Gastrocnemius medialis (tissue), 4 donors: ENCODE measurements at regions not wholly inside any gene's neighbourhood (a gene's known extent, or its start where the extent isn't known, plus 50 kb on each side); places are given as distances from the start of the nearest gene placed in this dataset.

Experiments
- ATAC-seq, 2 donors: fragments of 150-250 bp; one replicate each; pipeline ENCODE4 v1.9.1; 2016
- DNase-seq, 2 donors: peaks; one replicate each; pipeline ENCODE4 v3.0.0-alpha.2; 2019
- H3K27ac ChIP-seq, 4 donors: fragments of 200-600 bp; sonication (generic); 1 replicate in 1 of 4; 2 replicates in 3 of 4; pipeline ENCODE4 v1.5.1; 2016 to 2018; ENCODE audit warnings: mild to moderate bottlenecking in 2 of 4, moderate library complexity in 1 of 4
- H3K27me3 ChIP-seq, 3 donors: fragments of 200-600 bp; sonication (generic) in 2 of 3; 1 replicate in 1 of 3; 2 replicates in 2 of 3; pipeline versions ENCODE4 v1.5.1 to v1.6.0; 2016 to 2019; ENCODE audit warnings: mild to moderate bottlenecking in 1 of 3, moderate library complexity in 1 of 3
- H3K36me3 ChIP-seq, 2 donors: fragments of 200-600 bp; sonication (generic) in 1 of 2; one replicate each; pipeline ENCODE4 v1.5.1; 2017 to 2018
- H3K4me1 ChIP-seq, 2 donors: fragments of 200-600 bp; sonication (generic) in 1 of 2; one replicate each; pipeline ENCODE4 v1.5.1; 2016 to 2017; ENCODE audit warnings: mild to moderate bottlenecking in 2 of 2
- H3K4me3 ChIP-seq, 4 donors: fragments of 200-600 bp; sonication (generic) in 3 of 4; 1 replicate in 1 of 4; 2 replicates in 3 of 4; pipeline ENCODE4 v1.5.1; 2016 to 2019; ENCODE audit warnings: mild to moderate bottlenecking in 2 of 4
- H3K9me3 ChIP-seq, 3 donors: fragments of 200-600 bp; sonication (generic) in 2 of 3; 1 replicate in 1 of 3; 2 replicates in 2 of 3; pipeline ENCODE4 v1.5.1; 2016 to 2019
- CTCF ChIP-seq, 5 experiments: fragments of 450-650 bp in 3 of 5; fragments of 200-600 bp in 2 of 5; sonication (generic) in 2 of 5; IDR thresholded peaks in 4 of 5; conservative IDR thresholded peaks in 1 of 5; 1 replicate in 4 of 5; 2 replicates in 1 of 5; pipeline ENCODE4 v1.5.1; 2016 to 2019; ENCODE audit warnings: antibody characterized with exemption in 5 of 5, mild to moderate bottlenecking in 3 of 5, moderate library complexity in 3 of 5
- POLR2A ChIP-seq, 2 donors: fragments of 450-650 bp; IDR thresholded peaks; one replicate each; pipeline ENCODE4 v1.6.1; 2017; ENCODE audit warnings: antibody characterized with exemption in 2 of 2, mild to moderate bottlenecking in 2 of 2, moderate library complexity in 2 of 2
- in situ Hi-C, 4 donors: fragments of 200-750 bp; cut with MboI; loops; one replicate each; pipeline versions ENCODE4 v1.15.0 to v1.8.0; 2017; ENCODE audit warnings: low sequenced_read_pairs in 4 of 4
- intact Hi-C: fragments of 100-400 bp; cut with DNase I; formaldehyde crosslinking; loops from one replicate; pipeline ENCODE4 v1.15.1; 2023; ENCODE audit warnings: low total_unique reads

- no peak for TF ChIP-seq POLR2A (IDR thresholded peaks at IDR 0.05)
- no peak for TF ChIP-seq CTCF (IDR thresholded peaks at IDR 0.05 in 4 of 5, conservative IDR thresholded peaks at IDR 0.05 in 1 of 5)
- no peaks in the 10 kb centered on the region for H3K4me1 ChIP-seq
- in situ Hi-C loops (loop anchor here in 1 of 4 donors (25.0 kb wide), 1 partner anchor 1042 kb away; no protein-coding TSS in a partner anchor), intact Hi-C loops (no loop called here)
- no peak for ATAC-seq
- H3K36me3 ChIP-seq: no peaks in the 10 kb centered on the region
- DNase-seq: no peak
- H3K27ac ChIP-seq: no peak overlapping the region
- no peak overlapping the region for H3K4me3 ChIP-seq
- no peaks in the 10 kb centered on the region for H3K9me3 ChIP-seq
- no peaks in the 10 kb centered on the region for H3K27me3 ChIP-seq
Observed at GRCh38 chr20:61104232-61104631, 147.8 kb upstream of the CDH4 start.

- Histone ChIP-seq H3K4me3 (no peak overlapping the region), H3K36me3 (no peaks in the 10 kb centered on the region), H3K9me3 (no peaks in the 10 kb centered on the region), H3K27ac (no peak overlapping the region), H3K4me1 (no peaks in the 10 kb centered on the region), H3K27me3 (no peaks in the 10 kb centered on the region)
- TF ChIP-seq CTCF (IDR thresholded peaks at IDR 0.05 in 4 of 5, conservative IDR thresholded peaks at IDR 0.05 in 1 of 5): no peak
- TF ChIP-seq POLR2A (IDR thresholded peaks at IDR 0.05): no peak
- ATAC-seq: no peak
- no peak for DNase-seq
- intact Hi-C loops: no loop called here
- in situ Hi-C loops: loop anchor here in 1 of 4 donors (25.0 kb wide), 1 partner anchor 1043 kb away; no protein-coding TSS in a partner anchor
Observed at GRCh38 chr20:61105395-61105794, 146.7 kb upstream of the CDH4 start.

- DNase-seq (no peak), ATAC-seq (no peak)
- intact Hi-C loops: no loop called here
- TF ChIP-seq POLR2A (IDR thresholded peaks at IDR 0.05) (no peak), CTCF (IDR thresholded peaks at IDR 0.05 in 4 of 5, conservative IDR thresholded peaks at IDR 0.05 in 1 of 5) (no peak)
- no peak overlapping the region for H3K27ac ChIP-seq
- in situ Hi-C loops: loop anchor here in 1 of 4 donors (25.0 kb wide), 1 partner anchor 1044 kb away; no protein-coding TSS in a partner anchor
- H3K4me3 ChIP-seq: no peak overlapping the region
- no peaks in the 10 kb centered on the region for H3K27me3 ChIP-seq
- H3K4me1 ChIP-seq: no peaks in the 10 kb centered on the region
- no peaks in the 10 kb centered on the region for H3K36me3 ChIP-seq
- H3K9me3 ChIP-seq: no peaks in the 10 kb centered on the region
Observed at GRCh38 chr20:61106438-61106837, 145.6 kb upstream of the CDH4 start.

GRCh38 chr20:61109221-61109805 is 142.7 kb upstream of the CDH4 start:
- TF ChIP-seq POLR2A (IDR thresholded peaks at IDR 0.05) (no peak), CTCF (IDR thresholded peaks at IDR 0.05 in 4 of 5, conservative IDR thresholded peaks at IDR 0.05 in 1 of 5) (no peak)
- Histone ChIP-seq H3K9me3 (no peaks in the 10 kb centered on the region), H3K27ac (no peak overlapping the region), H3K4me1 (no peaks in the 10 kb centered on the region), H3K4me3 (no peak overlapping the region), H3K36me3 (no peaks in the 10 kb centered on the region), H3K27me3 (no peaks in the 10 kb centered on the region)
- ATAC-seq (no peak), DNase-seq (no peak)
- intact Hi-C loops: no loop called here
- in situ Hi-C loops: loop anchor here in 1 of 4 donors (25.0 kb wide), 1 partner anchor 1047 kb away; no protein-coding TSS in a partner anchor

GRCh38 chr20:61112515-61112914 is 139.5 kb upstream of the CDH4 start:
- no peaks in the 10 kb centered on the region for H3K36me3 ChIP-seq
- no peak overlapping the region for H3K4me3 ChIP-seq
- intact Hi-C loops (no loop called here), in situ Hi-C loops (loop anchor here in 1 of 4 donors (25.0 kb wide), 1 partner anchor 1050 kb away; no protein-coding TSS in a partner anchor)
- ATAC-seq (no peak), DNase-seq (no peak)
- TF ChIP-seq CTCF (IDR thresholded peaks at IDR 0.05 in 4 of 5, conservative IDR thresholded peaks at IDR 0.05 in 1 of 5) (no peak), POLR2A (IDR thresholded peaks at IDR 0.05) (no peak)
- H3K27me3 ChIP-seq: no peaks in the 10 kb centered on the region
- no peak overlapping the region for H3K27ac ChIP-seq
- no peaks in the 10 kb centered on the region for H3K4me1 ChIP-seq
- H3K9me3 ChIP-seq: no peaks in the 10 kb centered on the region
